H1 (cell line): ENCODE measurements at regions not wholly inside any gene's neighbourhood (a gene's known extent, or its start where the extent isn't known, plus 50 kb on each side); places are given as distances from the start of the nearest gene placed in this dataset.

ENCODE experiments used
- CTCF ChIA-PET: fragments of 300-600 bp; sonication (Branson Sonifier 250); formaldehyde crosslinking; loops from one replicate; lab custom pipeline; 2021; ENCODE audit not compliant: partially characterized antibody; lab: Charles Lee
- POLR2A ChIA-PET: fragments of 300-600 bp; sonication (Branson Sonifier 250); formaldehyde crosslinking; loops from one replicate; lab custom pipeline; 2021; ENCODE audit warnings: inconsistent platforms; ENCODE audit not compliant: partially characterized antibody; lab: Charles Lee
- DNase-seq, 2 experiments: peaks; one replicate each; pipeline versions ENCODE4 v3.0.0 to v3.0.0-alpha.2; 2010 to 2022; ENCODE audit warnings: low spot score in 2 of 2, low read depth in 1 of 2, mixed read lengths in 1 of 2
- FAIRE-seq: peaks from 2 replicates; lab custom pipeline; 2011; peaks lifted over from hg19 to GRCh38; lab: Jason Lieb, UNC
- H2AFZ ChIP-seq: 2 replicates; pipeline ENCODE4 v1.8.1; 2012; ENCODE audit warnings: low read length, inconsistent platforms
- H2AK5ac ChIP-seq: 2 replicates; pipeline ENCODE4 v1.6.1; 2013; ENCODE audit warnings: low read depth, low read length
- H2BK120ac ChIP-seq: replicated peaks from 2 replicates; pipeline ENCODE3; 2013; ENCODE audit warnings: low read depth, low read length, inconsistent platforms
- H2BK12ac ChIP-seq: 2 replicates; pipeline ENCODE4 v1.6.1; 2013; ENCODE audit warnings: low read depth, low read length
- H2BK15ac ChIP-seq: 2 replicates; pipeline ENCODE4 v1.6.1; 2013; ENCODE audit warnings: low read length
- H2BK20ac ChIP-seq: 2 replicates; pipeline ENCODE4 v1.6.1; 2013; ENCODE audit warnings: low read length
- H2BK5ac ChIP-seq: 2 replicates; pipeline ENCODE4 v1.6.1; 2013; ENCODE audit warnings: low read depth, low read length
- H3K14ac ChIP-seq: 2 replicates; pipeline ENCODE4 v1.6.1; 2013; ENCODE audit warnings: inconsistent platforms; ENCODE audit not compliant: insufficient read length
- H3K18ac ChIP-seq: 2 replicates; pipeline ENCODE4 v1.6.1; 2013; ENCODE audit warnings: low read length; ENCODE audit errors: extremely low read depth
- H3K23ac ChIP-seq: 2 replicates; pipeline ENCODE4 v1.6.1; 2013; ENCODE audit warnings: inconsistent platforms; ENCODE audit not compliant: insufficient read length
- H3K23me2 ChIP-seq: 2 replicates; pipeline ENCODE4 v1.6.1; 2013; ENCODE audit warnings: low read depth, low read length
- H3K27ac ChIP-seq: 2 replicates; pipeline ENCODE4 v1.6.1; 2011; ENCODE audit warnings: low read depth, low read length, inconsistent platforms
- H3K27me3 ChIP-seq, 4 experiments: replicated peaks in 1 of 4; 1 replicate in 1 of 4; 2 replicates in 3 of 4; pipeline versions ENCODE4 v1.6.1 to v1.8.1; 2011 to 2013; ENCODE audit warnings: low read length in 3 of 4, mild to moderate bottlenecking in 3 of 4, inconsistent platforms in 2 of 4, mixed read lengths in 2 of 4, moderate library complexity in 1 of 4; ENCODE audit not compliant: control insufficient read depth in 3 of 4, insufficient read depth in 3 of 4; ENCODE audit errors: extremely low read depth in 1 of 4
- H3K36me3 ChIP-seq, 4 experiments: 2 replicates each; pipeline versions ENCODE4 v1.6.1 to v1.8.1; 2011 to 2013; ENCODE audit warnings: mild to moderate bottlenecking in 4 of 4, low read length in 3 of 4, moderate library complexity in 2 of 4, control low read depth in 1 of 4, inconsistent platforms in 1 of 4; ENCODE audit not compliant: insufficient read depth in 4 of 4, control insufficient read depth in 2 of 4
- H3K4ac ChIP-seq: replicated peaks from 2 replicates; pipeline ENCODE3; 2013; ENCODE audit warnings: low read length, low read depth, mixed read lengths, inconsistent platforms; ENCODE audit not compliant: insufficient read length
- H3K4me1 ChIP-seq, 4 experiments: replicated peaks in 1 of 4; 1 replicate in 1 of 4; 2 replicates in 3 of 4; pipeline versions ENCODE4 v1.6.1 to v1.8.1; 2011 to 2013; ENCODE audit warnings: low read length in 3 of 4, inconsistent platforms in 2 of 4, mixed read lengths in 1 of 4; ENCODE audit not compliant: insufficient read depth in 4 of 4, control insufficient read depth in 3 of 4
- H3K4me2 ChIP-seq, 2 experiments: 2 replicates each; pipeline versions ENCODE4 v1.6.1 to v1.8.1; 2011 to 2013; ENCODE audit warnings: low read depth in 2 of 2, low read length in 2 of 2, control low read depth in 1 of 2, inconsistent platforms in 1 of 2, mild to moderate bottlenecking in 1 of 2; ENCODE audit not compliant: insufficient read depth in 1 of 2
- H3K4me3 ChIP-seq, 4 experiments: fragments of 200-600, 300-600 bp in 1 of 4; sonication (generic), shearing (Covaris generic), sonication (Bioruptor Twin) in 1 of 4; 2 replicates each; pipeline versions ENCODE4 v1.5.1 to v1.8.1; 2011 to 2016; ENCODE audit warnings: low read length in 4 of 4, low read depth in 3 of 4, control low read depth in 2 of 4, inconsistent platforms in 2 of 4, mild to moderate bottlenecking in 2 of 4, mixed read lengths in 1 of 4, moderate library complexity in 1 of 4; ENCODE audit not compliant: insufficient read depth in 2 of 4; ENCODE audit errors: extremely low read depth in 1 of 4
- H3K56ac ChIP-seq: replicated peaks from 2 replicates; pipeline ENCODE3; 2013; ENCODE audit warnings: low read depth, mild to moderate bottlenecking, mixed read lengths, low read length, inconsistent platforms; ENCODE audit not compliant: insufficient read length
- H3K79me1 ChIP-seq: 2 replicates; pipeline ENCODE4 v1.6.1; 2013; ENCODE audit warnings: low read depth, low read length, control low read depth
- H3K79me2 ChIP-seq, 2 experiments: 2 replicates each; pipeline versions ENCODE4 v1.6.1 to v1.8.1; 2012 to 2013; ENCODE audit warnings: low read length in 2 of 2, mild to moderate bottlenecking in 2 of 2, inconsistent platforms in 1 of 2; ENCODE audit not compliant: insufficient read depth in 2 of 2, control insufficient read depth in 1 of 2
- H3K9ac ChIP-seq, 4 experiments: replicated peaks in 1 of 4; 1 replicate in 1 of 4; 2 replicates in 3 of 4; pipeline versions ENCODE4 v1.6.1 to v1.8.1; 2011 to 2013; ENCODE audit warnings: low read depth in 3 of 4, low read length in 3 of 4, control low read depth in 2 of 4, mild to moderate bottlenecking in 2 of 4, moderate library complexity in 2 of 4, inconsistent platforms in 1 of 4; ENCODE audit errors: extremely low read depth in 1 of 4
- H3K9me3 ChIP-seq, 2 experiments: 2 replicates each; pipeline versions ENCODE4 v1.6.1 to v1.8.1; 2012 to 2013; ENCODE audit warnings: mild to moderate bottlenecking in 2 of 2, moderate library complexity in 2 of 2, control low read depth in 1 of 2, inconsistent platforms in 1 of 2, low read depth in 1 of 2, low read length in 1 of 2, mixed read lengths in 1 of 2; ENCODE audit not compliant: insufficient read depth in 2 of 2
- H4K20me1 ChIP-seq, 2 experiments: replicated peaks in 1 of 2; 2 replicates each; pipeline versions ENCODE3 to v1.8.1; 2011 to 2013; ENCODE audit warnings: inconsistent platforms in 2 of 2, low read length in 2 of 2, mild to moderate bottlenecking in 1 of 2; ENCODE audit not compliant: insufficient read depth in 2 of 2, control insufficient read depth in 1 of 2
- H4K5ac ChIP-seq: 2 replicates; pipeline ENCODE4 v1.6.1; 2013; ENCODE audit warnings: low read length, low read depth, mixed read lengths, inconsistent platforms; ENCODE audit not compliant: insufficient read length
- H4K8ac ChIP-seq: 2 replicates; pipeline ENCODE4 v1.8.0; 2013; ENCODE audit warnings: mild to moderate bottlenecking, moderate library complexity, low read length, inconsistent platforms; ENCODE audit not compliant: insufficient read depth; ENCODE audit errors: extremely low read depth
- H4K91ac ChIP-seq: replicated peaks from 2 replicates; pipeline ENCODE3; 2013; ENCODE audit warnings: low read length, mixed read lengths, inconsistent platforms; ENCODE audit not compliant: insufficient read length
- EP300 ChIP-seq, 2 experiments: IDR thresholded peaks; 1 replicate in 1 of 2; 2 replicates in 1 of 2; pipeline ENCODE4 v1.6.1; 2011 to 2012; ENCODE audit warnings: low read depth in 2 of 2, low read length in 2 of 2, mild to moderate bottlenecking in 2 of 2, borderline replicate concordance in 1 of 2, inconsistent platforms in 1 of 2, moderate library complexity in 1 of 2
- GTF2F1 ChIP-seq: IDR thresholded peaks from 2 replicates; pipeline ENCODE4 v1.6.1; 2012; ENCODE audit warnings: low read depth, low read length, improper control_type of control experiment, borderline replicate concordance
- SUZ12 ChIP-seq: fragments of 200-600 bp; sonication (generic); IDR thresholded peaks from 2 replicates; pipeline ENCODE4 v1.6.1; 2012; ENCODE audit warnings: mild to moderate bottlenecking, inconsistent platforms, low read length, moderate library complexity, mixed read lengths
- TCF12 ChIP-seq: IDR thresholded peaks from 2 replicates; pipeline ENCODE4 v1.6.1; 2011; ENCODE audit warnings: low read depth, mild to moderate bottlenecking, low read length
- WGBS, 2 experiments: shearing (Covaris generic) in 1 of 2; methylation state at CpG; one replicate each; pipeline versions ENCODE4 v1.1.6 to v1.1.7; 2013 to 2015; ENCODE audit warnings: low lambda C conversion rate in 2 of 2, mixed read lengths in 2 of 2, inconsistent platforms in 1 of 2, low coverage in 1 of 2, missing lambda C conversion rate in 1 of 2; ENCODE audit not compliant: insufficient replicate concordance in 2 of 2, insufficient coverage in 1 of 2, insufficient read length in 1 of 2; ENCODE audit errors: extremely low coverage in 1 of 2, missing lambda C conversion rate in 1 of 2; 5-methylcytosine and 5-hydroxymethylcytosine counted together

DNA sequence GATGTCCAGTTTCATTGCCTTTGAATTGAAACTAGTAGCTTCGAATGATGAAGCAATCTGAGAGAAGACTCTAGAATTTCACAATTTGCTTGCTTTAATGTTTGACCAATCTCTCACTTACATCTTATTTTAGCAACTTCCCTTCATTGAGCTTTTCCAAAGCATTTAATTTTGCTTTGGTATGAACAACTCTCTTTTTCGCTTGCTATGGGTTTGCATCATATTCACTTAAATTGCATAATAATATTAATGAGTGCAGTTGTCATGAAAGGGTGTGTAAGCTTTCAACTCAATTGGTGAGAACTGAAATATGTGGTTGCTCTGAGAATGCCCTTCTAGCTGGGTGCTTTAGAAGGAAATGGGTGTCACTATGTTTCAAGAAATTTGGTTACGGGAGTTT is 309.2 kb downstream of the HLX start:
- Histone ChIP-seq H4K20me1 (no peaks in the 10 kb centered on the region), H4K91ac (no peak overlapping the region), H2BK5ac (no peak overlapping the region), H3K79me1 (no peaks in the 10 kb centered on the region), H3K56ac (no peak overlapping the region), H4K5ac (no peak overlapping the region), H2AK5ac (no peak overlapping the region), H4K8ac (no peak overlapping the region), H3K14ac (no peak overlapping the region), H2BK12ac (no peak overlapping the region), H3K4me1 (no peaks in the 10 kb centered on the region), H3K4me3 (no peak overlapping the region), H3K4ac (no peak overlapping the region), H3K9me3 (no peaks in the 10 kb centered on the region), H3K23ac (no peak overlapping the region), H2AFZ (no peak overlapping the region), H3K79me2 (no peaks in the 10 kb centered on the region), H3K27me3 (no peaks in the 10 kb centered on the region), H3K9ac (no peak overlapping the region), H2BK15ac (no peak overlapping the region), H2BK120ac (no peak overlapping the region), H3K4me2 (no peak overlapping the region), H3K36me3 (no peaks in the 10 kb centered on the region), H3K23me2 (no peaks in the 10 kb centered on the region), H3K27ac (no peak overlapping the region), H2BK20ac (no peak overlapping the region), H3K18ac (no peak overlapping the region)
- ChIA-PET CTCF (interaction anchor here (1.4 to 2.8 kb wide), 3 partner anchors 15 to 75 kb away, joined by 3 to 8 read pairs (median 4); no protein-coding TSS in a partner anchor), POLR2A (no interaction called here)
- TF ChIP-seq SUZ12 (no peak), EP300 (IDR thresholded peaks at IDR 0.05; ENCODE audit: borderline replicate concordance in 1 of 2, low read depth in 2 of 2, low read length in 2 of 2) (no peak), TCF12 (no peak), GTF2F1 (no peak)
- FAIRE-seq (no peak), DNase-seq (no peak)
- 98% methylated on average over 3 of the region's 3 CpGs; no CpG with 5 or more reads in 1 of the 2 experiments for WGBS, 2 experiments
